ENCODE measurements at regions not wholly inside any gene's neighbourhood (a gene's known extent, or its start where the extent isn't known, plus 50 kb on each side); places are given as distances from the start of the nearest gene placed in this dataset.
A peak's percentile ranks its signal among the peaks of the same experiment; 100 is the strongest.

DNA sequence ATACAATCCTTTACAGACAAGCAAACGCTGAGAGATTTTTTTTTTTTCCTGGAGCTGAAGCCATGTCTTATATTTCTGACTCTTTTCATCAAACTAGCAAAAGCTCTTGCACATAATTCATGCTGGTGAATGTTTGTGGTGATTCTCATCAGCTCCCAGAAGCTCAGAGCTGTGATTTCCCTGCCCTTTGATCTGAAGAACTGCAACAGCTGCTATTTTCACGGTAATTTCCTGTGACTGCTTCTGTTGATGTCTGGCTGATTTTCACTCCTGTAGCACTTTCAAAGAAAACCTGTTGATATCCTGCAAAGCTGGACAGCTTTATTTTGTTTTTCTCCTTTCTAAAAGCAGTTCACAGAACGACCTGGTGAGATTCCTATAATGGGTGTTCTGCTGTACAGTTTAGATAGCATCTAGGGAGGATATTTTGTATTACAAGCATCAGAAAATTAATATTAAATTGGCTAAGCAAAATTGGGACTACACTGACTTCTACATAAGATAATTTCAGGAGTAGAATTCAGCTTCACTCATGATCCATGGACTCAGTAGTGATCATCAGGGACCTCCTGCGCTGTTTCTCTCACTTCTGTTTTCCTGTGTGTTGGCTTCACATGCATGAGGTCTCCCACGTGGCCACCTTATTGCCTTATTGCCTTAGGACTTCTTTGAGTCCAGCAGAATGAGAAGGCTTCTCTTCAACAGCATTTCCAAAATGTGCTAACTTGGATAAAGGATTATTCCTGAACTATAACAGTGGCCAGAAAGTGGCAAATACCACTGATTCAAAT lies 1111.6 kb upstream of the SORCS1 start:
- no peak for DNase-seq

GRCh38 chr10:108260383-108260906 lies 1095.9 kb upstream of the SORCS1 start:
- no peak for DNase-seq

GRCh38 chr10:108254089-108254488 lies 1089.6 kb upstream of the SORCS1 start:
- no peak for DNase-seq

- no peak for DNase-seq
Measured at GRCh38 chr10:108252771-108253170, 1088.3 kb upstream of the SORCS1 start.

DNA sequence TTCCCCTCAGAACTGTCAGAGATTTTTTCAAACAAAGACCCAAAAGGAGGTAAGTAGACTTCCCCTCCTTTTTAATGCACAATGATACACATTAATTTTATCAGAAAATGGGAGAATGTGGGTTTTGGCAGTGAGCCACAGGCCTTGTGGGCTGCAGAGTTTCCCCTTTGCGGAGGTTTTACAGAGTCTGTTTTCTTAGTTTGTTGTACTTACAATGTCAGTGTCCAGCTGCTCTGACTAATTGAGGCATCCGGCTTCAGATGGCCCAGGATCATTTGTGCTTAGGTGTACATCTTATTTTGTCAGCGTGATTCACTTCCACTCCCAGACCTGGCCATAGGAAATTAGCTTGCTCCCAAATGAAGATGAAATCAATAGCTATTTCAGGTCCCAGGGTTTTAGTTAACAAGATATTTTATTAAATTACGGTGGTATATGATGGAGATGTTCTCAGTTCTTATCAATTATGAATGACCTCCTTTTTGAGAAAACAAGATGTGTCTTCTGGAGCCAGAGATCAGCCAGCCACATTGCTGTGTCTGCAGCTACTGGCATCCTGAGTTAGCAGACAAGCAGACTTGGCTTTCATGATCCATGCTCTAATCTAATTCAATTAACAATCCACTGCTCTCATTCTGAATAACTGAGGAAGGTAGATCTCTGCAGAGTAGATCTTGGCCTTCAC lies 1086.6 kb upstream of the SORCS1 start:
- peak; percentile 81 for DNase-seq

GRCh38 chr10:108249940-108250339 lies 1085.4 kb upstream of the SORCS1 start:
- DNase-seq: peak; percentile 28

DNA sequence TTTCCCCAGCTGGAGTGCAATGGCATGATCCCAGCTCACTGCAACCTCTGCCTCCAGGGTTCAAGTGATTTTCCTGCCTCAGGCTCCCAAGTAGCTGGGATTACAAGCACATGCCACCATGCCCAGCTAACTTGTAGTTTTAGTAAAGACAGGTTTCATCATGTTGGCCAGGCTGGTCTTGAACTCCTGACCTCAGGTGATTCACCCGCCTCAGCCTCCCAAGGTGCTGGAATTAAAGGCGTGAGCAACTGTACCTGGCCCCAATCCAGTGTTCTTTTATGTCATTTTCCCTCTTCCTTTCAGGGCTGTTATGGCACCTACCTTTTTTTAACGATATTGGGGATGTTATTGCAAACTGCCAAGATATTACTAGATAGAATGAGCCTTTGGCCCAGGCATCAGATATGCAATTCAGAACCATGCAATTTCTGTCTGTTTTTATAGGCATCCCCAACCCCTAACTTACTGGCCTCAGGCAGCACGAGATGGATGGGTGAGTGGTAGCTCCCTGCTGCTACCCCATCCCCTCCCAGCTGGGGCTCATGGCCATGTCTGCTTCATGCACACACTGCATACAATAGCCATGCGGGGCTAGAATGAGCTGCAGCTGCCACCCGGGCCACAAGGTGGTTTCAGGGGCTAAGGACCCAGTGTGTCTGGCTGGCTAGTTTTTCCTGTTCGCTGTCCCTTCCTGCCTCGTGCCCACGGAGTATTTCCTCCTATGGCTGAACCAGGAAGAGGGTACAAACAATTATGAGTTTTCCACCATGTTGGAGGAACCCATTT lies 1080.1 kb upstream of the SORCS1 start:
- DNase-seq: no peak

DNA sequence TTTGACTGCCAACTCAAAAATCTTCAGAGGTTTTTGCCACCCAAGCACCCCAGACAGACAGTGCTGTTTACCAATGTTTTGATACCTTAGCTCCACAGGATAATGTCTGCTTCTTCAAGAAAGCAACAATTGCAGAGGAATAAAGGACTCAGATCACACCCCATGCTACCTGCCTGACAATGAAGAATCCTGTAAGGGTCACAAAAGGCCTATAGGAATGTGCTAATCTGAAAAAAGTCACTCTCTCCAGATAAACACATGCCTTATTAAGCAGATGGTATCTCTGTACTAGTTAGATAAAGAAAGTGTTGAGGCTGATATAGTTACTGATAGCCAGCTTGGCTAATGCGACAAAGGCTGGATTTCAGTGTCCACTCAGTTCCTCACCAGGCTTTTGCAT lies 1076.7 kb upstream of the SORCS1 start:
- DNase-seq: peak; percentile 7

GRCh38 chr10:108238261-108238660 lies 1073.8 kb upstream of the SORCS1 start:
- no peak for DNase-seq

DNA sequence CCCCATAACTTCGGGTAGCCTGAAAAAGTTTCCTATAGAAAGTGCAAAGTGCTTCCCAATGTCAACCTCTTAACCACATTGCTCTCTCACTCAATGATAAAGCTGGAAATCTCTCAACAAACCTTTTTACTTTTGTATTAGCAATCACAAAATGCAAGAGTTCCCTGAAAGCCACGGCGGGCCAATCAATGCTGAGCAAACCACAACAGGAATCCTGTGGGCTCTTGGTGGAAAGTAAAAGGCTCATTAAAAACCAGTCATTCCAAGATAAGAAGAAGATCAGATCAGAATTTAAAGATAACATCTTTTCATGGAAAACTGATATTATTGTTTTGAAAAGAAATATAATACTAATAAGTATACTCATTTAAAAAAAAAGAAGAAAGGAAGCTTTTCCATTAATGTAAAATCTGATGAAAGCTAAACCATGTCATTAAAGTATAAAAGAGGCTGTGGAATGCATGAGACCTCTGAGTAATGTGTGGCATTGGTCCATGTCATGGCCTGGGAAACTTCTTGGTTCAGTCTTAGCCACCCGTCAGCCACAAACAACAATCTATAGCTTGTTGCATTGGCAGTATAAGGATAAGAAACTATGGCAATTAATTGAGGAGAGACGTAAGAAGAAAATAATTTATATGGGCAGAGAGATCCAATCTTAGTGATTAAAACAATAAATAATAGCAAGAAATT lies 1066.1 kb upstream of the SORCS1 start:
- no peak for DNase-seq

DNA sequence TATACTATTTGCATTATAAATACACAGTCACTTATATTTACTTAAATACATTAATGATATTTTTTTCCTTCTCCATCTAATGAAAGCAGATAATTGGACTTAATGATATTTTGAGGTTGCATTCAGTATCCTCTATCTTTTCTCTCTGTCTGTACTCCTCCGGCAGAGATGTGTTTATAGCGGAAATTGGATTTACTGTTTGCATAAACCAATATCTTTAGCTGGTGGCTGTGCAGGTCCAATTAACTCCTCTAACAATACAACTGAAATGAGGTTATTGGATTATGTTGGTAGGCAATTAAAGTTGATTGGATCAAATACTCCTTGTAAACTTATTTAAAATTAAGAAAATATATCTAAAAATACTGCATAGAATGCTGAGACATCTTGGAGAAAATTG lies 1044.2 kb upstream of the SORCS1 start:
- DNase-seq: no peak

DNA sequence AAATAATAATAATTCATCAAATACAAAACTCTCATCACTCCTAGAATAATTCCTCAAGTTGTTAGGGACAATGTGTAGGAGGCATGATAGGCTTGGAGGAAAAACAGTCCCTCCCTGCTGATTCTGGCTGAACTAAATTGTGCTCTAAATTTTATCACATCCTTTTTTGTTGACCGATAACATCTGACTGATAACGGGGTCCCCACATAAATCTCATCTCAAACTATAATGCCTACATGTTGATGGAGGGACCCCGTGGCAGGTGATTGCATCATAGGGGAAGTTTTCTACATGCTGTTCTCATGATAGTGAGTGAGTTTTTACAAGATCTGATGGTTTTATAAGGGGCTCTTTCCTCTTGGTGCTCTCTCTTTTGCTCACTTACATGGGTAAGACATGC lies 1043.5 kb upstream of the SORCS1 start:
- peak; percentile 10 for DNase-seq

- peak; percentile 59 for DNase-seq
Measured at GRCh38 chr10:108204528-108205305, 1040.2 kb upstream of the SORCS1 start.

- DNase-seq: no peak
Measured at GRCh38 chr10:108203905-108204527, 1039.5 kb upstream of the SORCS1 start.

- DNase-seq: no peak
Measured at GRCh38 chr10:108187408-108188012, 1023.0 kb upstream of the SORCS1 start.

- DNase-seq: no peak
Measured at GRCh38 chr10:108184114-108184513, 1019.6 kb upstream of the SORCS1 start.

DNA sequence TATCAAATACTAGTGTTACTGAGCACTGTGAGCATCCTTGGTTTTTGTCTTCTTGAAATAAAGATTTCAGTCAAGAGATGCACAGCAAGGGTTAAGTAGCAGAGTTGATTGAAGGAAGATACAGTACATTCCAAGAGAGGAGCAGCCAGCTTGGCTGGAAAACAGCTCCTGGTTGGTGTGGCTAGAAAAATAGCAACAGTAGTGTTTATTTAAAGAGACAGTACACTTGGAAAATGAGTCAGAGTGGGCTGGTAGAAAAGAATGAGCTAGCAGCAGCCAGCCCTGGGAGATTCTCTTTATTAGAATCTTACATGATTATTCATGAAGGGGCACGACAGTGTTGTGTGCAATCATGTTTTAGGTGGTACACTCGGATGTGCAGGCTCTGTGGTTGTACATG lies 1016.4 kb upstream of the SORCS1 start:
- DNase-seq: no peak

- DNase-seq: no peak
Measured at GRCh38 chr10:108169846-108170245, 1005.3 kb upstream of the SORCS1 start.

DNA sequence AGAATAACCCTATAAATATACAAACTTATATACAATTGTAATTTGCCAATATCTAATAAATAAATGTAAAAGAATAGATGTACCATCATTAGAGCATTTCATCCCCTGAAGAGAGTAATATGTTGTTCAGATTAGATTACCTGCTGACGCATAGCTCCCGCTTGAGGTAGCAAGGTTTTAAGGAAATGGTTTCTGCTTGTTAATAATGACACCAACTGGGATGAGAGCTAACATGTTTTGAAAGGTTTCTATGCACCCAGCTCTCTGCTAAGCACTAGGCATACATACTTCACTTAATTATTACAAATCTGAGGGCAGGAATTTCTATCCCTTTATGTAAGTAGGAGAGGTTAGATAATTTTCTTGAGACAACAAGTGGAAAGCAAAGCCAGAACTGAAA lies 1003.3 kb upstream of the SORCS1 start:
- DNase-seq: no peak

DNA sequence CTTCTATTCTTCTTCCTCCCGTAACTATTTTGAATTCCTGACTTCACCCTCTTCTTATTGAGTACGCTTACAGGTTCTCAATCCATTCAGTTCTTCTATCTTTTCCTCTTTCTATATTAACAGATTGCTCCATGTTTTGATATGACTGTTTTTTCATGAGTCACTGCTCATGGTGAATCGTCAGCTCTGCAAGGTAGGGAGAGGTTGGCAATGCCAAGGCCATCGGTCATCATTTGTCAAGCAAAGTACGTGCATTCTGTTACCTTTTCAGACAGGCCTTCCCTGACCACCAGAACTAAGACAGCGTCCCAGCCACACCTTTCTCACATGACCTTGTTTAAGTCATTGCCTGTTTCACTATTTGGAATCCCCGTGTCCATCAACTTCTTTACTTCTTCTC lies 1001.9 kb upstream of the SORCS1 start:
- DNase-seq: no peak

DNA sequence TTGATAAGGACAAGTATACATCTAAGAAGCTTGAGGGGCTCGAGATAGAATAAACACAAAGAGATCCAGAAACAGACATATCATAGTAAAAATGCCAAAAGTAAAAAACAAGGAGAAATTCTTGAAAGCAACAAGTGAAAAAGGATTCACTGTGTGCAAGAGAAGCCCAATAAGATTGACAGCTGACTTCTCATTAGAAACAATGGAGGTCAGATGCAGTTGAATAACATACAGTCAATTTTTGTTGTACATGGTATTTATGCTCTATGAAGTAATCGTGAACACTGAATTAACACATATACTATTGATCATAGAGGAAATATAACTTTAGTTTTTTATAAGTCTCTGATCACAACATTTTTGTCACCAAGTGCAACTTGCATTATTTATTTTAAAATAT lies 982.8 kb upstream of the SORCS1 start:
- peak; percentile 2 for DNase-seq

Data from hematopoietic multipotent progenitor cell treated with erythropoietin and hydrocortisone succinate and interleukin-3 and kit ligand, for 4 days (in vitro differentiated cells).